Muscle of leg (tissue), 3 donors: ENCODE measurements at regions not wholly inside any gene's neighbourhood (a gene's known extent, or its start where the extent isn't known, plus 50 kb on each side); places are given as distances from the start of the nearest gene placed in this dataset.

Source experiments
- DNase-seq: peaks from one replicate; pipeline ENCODE4 v3.0.0; 2013
- H3K27ac ChIP-seq: one replicate; pipeline ENCODE4 v1.5.1; 2013; ENCODE audit warnings: mild to moderate bottlenecking, low read length, control low read depth
- H3K27me3 ChIP-seq: one replicate; pipeline ENCODE4 v1.6.1; 2013; ENCODE audit warnings: low read length; ENCODE audit not compliant: control insufficient read depth, insufficient read depth
- H3K36me3 ChIP-seq: one replicate; pipeline ENCODE4 v1.6.1; 2013; ENCODE audit warnings: low read length; ENCODE audit not compliant: control insufficient read depth, insufficient read depth
- H3K4me1 ChIP-seq: one replicate; pipeline ENCODE4 v1.6.1; 2013; ENCODE audit warnings: low read length; ENCODE audit not compliant: control insufficient read depth, insufficient read depth
- H3K4me3 ChIP-seq: one replicate; pipeline ENCODE4 v1.5.1; 2013; ENCODE audit warnings: low read length, control low read depth
- H3K9me3 ChIP-seq: replicated peaks from 2 replicates; pipeline ENCODE4 v1.6.1; 2013; ENCODE audit warnings: low read depth, low read length; ENCODE audit not compliant: control insufficient read depth
- WGBS: methylation state at CpG from one replicate; pipeline ENCODE4 v1.1.5; 2013; ENCODE audit warnings: missing lambda C conversion rate; ENCODE audit not compliant: insufficient coverage; 5-methylcytosine and 5-hydroxymethylcytosine counted together

DNA sequence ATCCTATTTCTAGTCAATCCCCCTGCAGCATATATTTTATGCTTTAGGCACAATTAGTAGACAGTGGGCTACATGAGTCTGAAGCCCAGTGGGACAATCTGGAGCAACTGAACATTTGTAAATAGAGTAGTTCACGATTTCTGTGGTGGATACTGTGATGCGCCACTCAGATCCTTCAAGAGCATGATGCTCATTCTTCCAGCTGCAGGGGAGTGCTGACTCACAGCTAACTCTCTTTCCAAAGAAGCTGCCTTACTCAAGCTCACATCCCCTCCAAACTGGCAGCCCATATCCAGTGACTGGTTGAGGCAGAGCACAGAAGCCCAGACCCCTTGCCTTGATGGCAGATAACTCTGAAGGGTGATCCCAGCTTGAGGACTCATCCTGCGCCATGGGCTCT lies 224.2 kb upstream of the EEA1 start:
- H3K27ac ChIP-seq = no peak overlapping the region
- H3K4me3 ChIP-seq = no peak overlapping the region
- no peaks in the 10 kb centered on the region for H3K27me3 ChIP-seq
- no peaks in the 10 kb centered on the region for H3K4me1 ChIP-seq
- no peak for DNase-seq
- peaks cover 2% of the 10 kb centered on the region for H3K9me3 ChIP-seq
- no peaks in the 10 kb centered on the region for H3K36me3 ChIP-seq
- no CpG with 5 or more reads among the region's 3 CpGs for WGBS

DNA sequence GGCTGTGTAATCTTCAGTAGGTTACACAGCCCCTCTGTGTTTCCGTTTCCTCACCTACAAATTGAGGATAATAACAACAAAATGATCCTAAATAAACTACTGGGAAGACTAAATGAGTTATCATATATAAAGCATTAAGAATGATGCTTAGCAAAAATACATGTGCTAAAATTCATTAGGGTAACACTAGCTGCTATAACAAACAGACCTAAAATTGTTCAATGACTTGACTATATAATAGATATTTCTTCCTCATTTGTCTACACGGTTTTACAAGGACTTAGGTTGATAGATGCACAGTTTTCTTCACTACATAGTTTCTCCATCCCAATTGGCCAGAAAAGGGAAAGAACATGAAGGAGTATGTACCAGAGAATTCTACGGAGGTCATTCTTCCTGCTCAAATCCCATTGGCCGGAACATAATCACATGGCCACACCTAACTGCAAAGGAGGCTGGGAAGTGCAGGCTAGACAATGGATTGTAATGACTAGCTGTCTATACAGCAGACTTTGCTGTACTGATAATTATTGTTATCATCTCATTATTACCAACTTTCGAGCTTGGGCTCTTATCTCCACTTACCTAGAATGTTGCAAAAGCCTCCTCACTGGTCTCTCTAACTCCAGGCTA lies 223.5 kb upstream of the NUDT4 start:
- peaks cover 7% of the 10 kb centered on the region for H3K9me3 ChIP-seq
- no peaks in the 10 kb centered on the region for H3K4me1 ChIP-seq
- no peaks in the 10 kb centered on the region for H3K27me3 ChIP-seq
- DNase-seq = no peak
- no peak overlapping the region for H3K4me3 ChIP-seq
- WGBS = 100% methylated on average over 1 of the region's 5 CpGs
- no peaks in the 10 kb centered on the region for H3K36me3 ChIP-seq
- no peak overlapping the region for H3K27ac ChIP-seq

DNA sequence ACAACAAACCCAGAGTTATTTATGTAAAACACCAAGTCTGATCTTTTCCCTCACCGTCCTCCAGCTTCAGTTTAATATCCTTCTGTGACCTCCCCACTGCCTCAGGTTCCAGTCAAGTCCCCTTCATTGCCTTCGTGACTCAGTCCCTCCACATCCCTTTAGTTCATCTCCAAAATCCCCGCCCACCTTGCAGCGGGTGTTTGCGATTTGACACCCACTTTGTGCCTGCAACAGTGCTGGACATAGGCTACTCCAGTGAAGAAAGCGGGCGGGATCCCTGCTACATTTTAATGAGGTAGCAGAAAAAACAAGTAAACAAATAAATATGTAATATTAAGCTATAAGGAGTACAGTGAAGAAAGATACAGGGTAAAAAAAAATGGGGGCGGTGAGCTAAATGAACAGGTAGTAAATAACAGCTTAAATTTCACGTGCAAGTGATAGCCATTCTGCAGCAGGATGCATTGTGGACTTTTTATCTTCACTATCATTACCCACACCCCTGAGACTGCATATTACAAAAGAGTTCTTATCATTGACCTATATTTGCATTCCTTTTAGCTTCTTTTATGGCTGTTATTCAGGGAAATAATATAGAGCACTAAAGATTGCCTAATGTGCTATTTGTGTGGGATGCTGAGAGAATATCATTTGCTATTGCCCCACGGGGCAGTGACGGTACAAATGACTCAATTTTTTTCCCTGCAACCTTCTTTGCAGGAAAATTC lies 222.8 kb upstream of the NUDT4 start:
- H3K27me3 ChIP-seq = no peaks in the 10 kb centered on the region
- H3K4me3 ChIP-seq = no peak overlapping the region
- DNase-seq = no peak
- no peaks in the 10 kb centered on the region for H3K36me3 ChIP-seq
- WGBS = 77% methylated on average over 4 of the region's 11 CpGs
- no peaks in the 10 kb centered on the region for H3K4me1 ChIP-seq
- peaks cover 7% of the 10 kb centered on the region for H3K9me3 ChIP-seq
- H3K27ac ChIP-seq = no peak overlapping the region

DNA sequence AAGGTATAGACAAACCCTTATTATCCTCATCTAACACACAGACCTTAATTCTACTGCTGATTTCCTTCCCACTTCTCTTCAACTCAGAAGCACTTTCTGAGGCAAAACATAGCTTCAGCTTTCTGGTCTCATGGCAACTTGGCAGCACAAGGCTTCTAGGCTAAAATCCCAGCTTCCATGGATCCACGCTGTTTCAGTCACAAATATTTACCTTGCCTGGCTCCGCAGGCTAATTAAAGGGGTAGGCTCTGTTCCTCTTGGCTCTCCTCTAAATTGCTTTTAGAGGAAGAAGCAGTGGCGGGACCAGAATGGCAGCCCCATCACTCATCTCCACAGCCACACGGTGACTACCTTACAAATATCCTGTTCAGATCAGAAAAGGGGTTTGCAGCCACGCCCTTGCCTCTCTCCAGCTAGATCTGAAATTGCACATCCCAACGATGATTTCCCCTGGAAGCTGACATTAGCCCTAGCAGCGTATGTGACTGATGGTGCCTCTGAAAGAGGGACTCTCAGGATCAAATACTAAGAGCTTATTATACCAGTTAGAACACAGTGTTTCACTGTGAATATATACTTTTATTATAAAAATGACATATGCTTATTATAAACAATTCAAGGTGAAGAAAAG lies 221.5 kb upstream of the NUDT4 start:
- Histone ChIP-seq H3K4me3 (no peak overlapping the region), H3K9me3 (peaks cover 7% of the 10 kb centered on the region), H3K4me1 (no peaks in the 10 kb centered on the region), H3K27ac (no peak overlapping the region), H3K27me3 (no peaks in the 10 kb centered on the region), H3K36me3 (no peaks in the 10 kb centered on the region)
- DNase-seq = peak; percentile 68
- WGBS = 29% methylated on average over 6 of the region's 7 CpGs

DNA sequence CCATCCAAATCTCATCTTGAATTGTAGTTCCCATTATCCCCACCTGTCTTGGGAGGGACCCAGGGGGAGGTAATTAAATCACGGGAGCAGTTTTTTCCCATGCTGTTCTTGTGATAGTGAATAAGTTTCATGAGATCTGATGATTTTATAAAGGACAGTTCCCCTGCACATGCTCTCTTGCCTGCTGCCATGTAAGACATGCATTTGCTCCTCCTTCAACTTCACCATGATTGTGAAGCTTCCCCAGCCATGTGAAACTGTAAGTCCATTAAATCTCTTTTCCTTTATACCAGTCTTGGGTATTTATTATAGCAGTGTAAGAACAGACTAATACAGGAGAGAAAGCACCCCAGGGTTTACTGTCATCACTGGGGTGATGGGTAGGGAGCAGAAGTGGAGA lies 220.4 kb upstream of the NUDT4 start:
- Histone ChIP-seq H3K9me3 (peaks cover 7% of the 10 kb centered on the region), H3K4me3 (no peak overlapping the region), H3K4me1 (no peaks in the 10 kb centered on the region), H3K27ac (no peak overlapping the region), H3K36me3 (no peaks in the 10 kb centered on the region), H3K27me3 (no peaks in the 10 kb centered on the region)
- DNase-seq = no peak
- no CpG with 5 or more reads among the region's 1 CpG for WGBS

DNA sequence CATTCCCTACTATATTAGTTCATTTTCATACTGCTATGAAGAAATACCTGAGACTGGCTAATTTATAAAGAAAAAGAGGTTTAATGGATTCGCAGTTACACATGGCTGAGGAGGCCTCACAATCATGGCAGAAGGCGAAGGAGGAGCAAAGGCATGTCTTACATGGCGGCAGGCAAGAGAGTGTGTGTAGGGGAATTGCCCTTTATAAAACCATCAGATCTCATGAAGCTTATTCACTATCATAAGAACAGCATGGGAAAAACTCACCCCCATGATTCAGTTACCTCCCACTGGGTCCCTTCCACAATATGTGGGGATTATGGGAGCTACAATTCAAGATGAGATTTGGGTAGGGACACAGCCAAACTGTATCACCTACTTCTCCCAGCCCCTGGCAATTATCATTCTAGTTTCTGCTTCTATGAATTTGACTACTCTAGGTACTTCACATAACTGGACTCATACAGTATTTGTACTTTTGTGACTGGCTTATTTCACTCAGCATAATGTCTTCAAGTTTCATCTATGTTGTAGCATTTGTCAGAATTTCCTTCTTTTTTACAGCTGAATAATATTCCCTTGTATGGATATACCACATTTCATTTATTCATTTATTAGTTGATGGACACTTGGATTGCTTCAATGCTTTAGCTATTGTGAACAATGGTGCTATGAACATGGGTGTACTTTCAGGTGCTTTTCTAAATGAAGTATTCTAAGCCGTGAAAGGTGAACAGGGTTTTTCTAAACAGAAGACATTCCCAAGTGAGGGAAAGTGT lies 219.5 kb upstream of the NUDT4 start:
- H3K27me3 ChIP-seq = no peaks in the 10 kb centered on the region
- no peak overlapping the region for H3K27ac ChIP-seq
- H3K9me3 ChIP-seq = peaks cover 7% of the 10 kb centered on the region
- no peaks in the 10 kb centered on the region for H3K36me3 ChIP-seq
- H3K4me3 ChIP-seq = no peak overlapping the region
- DNase-seq = no peak
- WGBS = 100% methylated on average over 1 of the region's 4 CpGs
- no peaks in the 10 kb centered on the region for H3K4me1 ChIP-seq

DNA sequence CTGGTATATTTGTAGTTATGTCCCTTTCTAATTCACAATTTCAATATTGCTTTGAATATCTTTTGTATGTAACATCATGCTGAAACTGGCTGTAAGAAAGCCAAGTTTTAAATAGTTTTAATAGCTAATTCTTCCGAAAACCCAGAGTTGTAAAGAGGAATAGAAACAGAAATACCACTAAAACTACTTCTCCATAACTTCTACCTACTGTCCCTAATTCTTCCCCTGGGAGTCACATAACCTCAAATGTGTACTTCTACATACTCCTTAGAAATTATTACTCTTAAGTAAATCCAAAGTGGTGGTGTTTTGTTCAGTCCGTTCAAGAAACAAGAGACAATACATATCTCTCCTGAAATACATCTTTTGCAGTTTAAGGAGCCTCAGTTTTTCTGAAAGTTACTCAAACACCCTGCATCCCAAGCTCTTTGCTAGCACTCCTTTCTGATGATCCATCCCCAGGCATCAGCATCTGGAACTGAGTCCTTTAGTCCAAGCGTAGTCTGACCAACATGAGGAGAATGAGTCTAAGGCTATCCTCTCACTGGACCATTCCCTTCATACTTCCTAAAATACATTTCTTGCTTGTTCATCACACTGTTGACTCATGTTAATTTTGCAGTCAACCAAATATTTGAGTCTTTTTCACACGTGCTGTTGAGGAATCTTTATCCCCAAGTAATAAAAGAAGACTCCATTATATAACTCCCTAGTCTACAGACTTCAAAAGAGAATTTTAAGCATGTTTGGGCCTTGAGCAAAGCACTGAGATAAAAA lies 214.3 kb upstream of the NUDT4 start:
- no peak for DNase-seq
- WGBS = 100% methylated on average over 1 of the region's 4 CpGs
- H3K27me3 ChIP-seq = no peaks in the 10 kb centered on the region
- no peaks in the 10 kb centered on the region for H3K36me3 ChIP-seq
- H3K9me3 ChIP-seq = peaks cover 3% of the 10 kb centered on the region
- no peak overlapping the region for H3K27ac ChIP-seq
- no peak overlapping the region for H3K4me3 ChIP-seq
- peaks cover 8% of the 10 kb centered on the region for H3K4me1 ChIP-seq

DNA sequence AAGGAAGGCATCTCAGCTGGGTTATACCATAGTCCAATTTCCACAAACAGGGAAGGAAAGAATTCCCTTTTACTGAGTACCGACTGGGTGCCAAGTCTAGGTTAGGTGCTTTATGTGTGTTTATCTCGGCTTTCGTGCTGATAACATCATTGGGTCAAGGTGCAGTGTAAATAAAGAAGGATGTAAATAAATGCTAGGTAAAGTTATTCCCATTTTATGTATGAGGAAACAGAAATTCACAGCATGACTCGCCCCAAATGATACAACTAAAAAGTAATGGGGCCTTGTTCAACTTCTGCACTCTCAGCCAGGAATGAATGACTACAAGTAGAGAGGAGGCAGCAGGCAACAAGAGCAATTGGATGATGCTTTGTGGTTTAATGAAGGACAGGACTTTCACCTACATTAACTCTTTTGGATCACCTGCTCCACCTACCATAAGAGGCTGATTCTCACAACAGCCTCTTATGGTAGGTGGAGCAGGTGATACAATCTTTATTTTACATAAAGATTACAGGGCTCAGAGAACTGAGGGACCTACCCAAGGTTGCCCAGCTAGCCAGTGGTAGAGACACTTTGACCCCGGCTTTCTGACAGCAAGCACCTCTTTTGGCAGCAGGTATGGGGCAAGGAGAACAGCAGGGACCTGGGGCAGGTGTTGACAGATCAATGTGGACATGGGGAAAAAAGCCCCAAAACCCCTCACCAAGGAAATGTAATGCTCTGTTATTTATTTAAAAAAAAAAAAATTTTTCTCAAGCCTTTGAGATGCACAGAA lies 213.4 kb upstream of the NUDT4 start:
- DNase-seq = no peak
- Histone ChIP-seq H3K4me1 (peaks cover 8% of the 10 kb centered on the region), H3K27me3 (no peaks in the 10 kb centered on the region), H3K36me3 (no peaks in the 10 kb centered on the region), H3K4me3 (no peak overlapping the region), H3K27ac (no peak overlapping the region), H3K9me3 (no peaks in the 10 kb centered on the region)
- no CpG with 5 or more reads among the region's 5 CpGs for WGBS

DNA sequence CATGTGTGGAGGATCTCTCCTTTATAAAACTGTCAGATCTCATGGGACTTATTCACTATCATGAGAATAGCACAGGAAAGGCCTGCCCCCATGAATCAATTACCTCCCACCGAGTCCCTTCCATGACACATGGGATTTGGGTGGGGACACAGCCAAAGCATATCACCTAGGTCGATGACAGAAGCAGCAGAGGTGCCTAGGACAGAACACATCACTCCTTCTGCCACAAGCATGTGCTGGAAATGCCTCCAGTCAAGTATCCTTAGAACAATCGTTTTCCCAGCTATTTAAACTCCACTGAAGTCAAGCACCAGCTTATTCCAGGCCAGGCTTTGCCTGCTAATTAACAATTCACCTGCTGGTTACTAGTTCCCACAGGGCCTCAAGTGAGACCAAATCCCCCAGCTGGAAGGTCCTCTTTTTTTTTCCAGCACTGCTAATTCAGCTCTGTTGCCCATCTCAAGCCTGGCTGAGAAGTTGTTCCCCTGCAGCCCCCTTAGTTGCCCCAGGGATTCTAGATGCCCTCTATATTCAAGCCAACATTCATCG lies 212.3 kb upstream of the NUDT4 start:
- H3K27ac ChIP-seq = no peak overlapping the region
- no peaks in the 10 kb centered on the region for H3K9me3 ChIP-seq
- no peaks in the 10 kb centered on the region for H3K36me3 ChIP-seq
- no peak for DNase-seq
- no peaks in the 10 kb centered on the region for H3K27me3 ChIP-seq
- peaks cover 8% of the 10 kb centered on the region for H3K4me1 ChIP-seq
- no peak overlapping the region for H3K4me3 ChIP-seq
- 34% methylated on average over 3 of the region's 4 CpGs for whole genome bisulfite sequencing
